ENCODE measurements at regions not wholly inside any gene's neighbourhood (a gene's known extent, or its start where the extent isn't known, plus 50 kb on each side); places are given as distances from the start of the nearest gene placed in this dataset.

DNA sequence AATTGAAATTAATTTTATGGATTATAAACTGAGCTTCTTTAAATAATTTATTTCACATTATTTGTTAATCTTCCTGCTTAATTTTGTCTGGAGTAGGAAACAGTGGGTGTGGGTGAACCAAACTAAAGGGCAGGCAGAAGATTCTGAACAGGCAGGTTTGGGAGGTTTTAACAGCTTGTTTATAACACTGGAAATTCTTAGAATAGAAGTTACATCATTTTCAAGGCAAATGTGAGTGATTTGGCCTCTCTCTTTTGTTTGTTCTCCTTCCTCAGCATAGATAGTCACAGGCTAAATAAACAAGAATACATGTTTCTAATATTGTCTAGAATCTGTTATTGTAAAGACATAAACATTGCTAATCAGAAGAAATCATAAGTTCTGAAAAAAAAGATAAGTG, 970.9 kb upstream of the NUDT12 start:
- BruUV-seq (replicated peaks), result no TSS peak
- Histone ChIP-seq H2AFZ (ENCODE audit: low read depth, low read length) (no peak overlapping the region), H3K27me3 (ENCODE audit: control insufficient read depth in 2 of 2, insufficient read depth in 2 of 2, low read length in 2 of 2) (no peaks in the 10 kb centered on the region), H3K79me2 (ENCODE audit: control insufficient read depth, insufficient read depth, low read length) (no peaks in the 10 kb centered on the region), H3K36me3 (ENCODE audit: control insufficient read depth in 2 of 2, extremely low read depth in 1 of 2, insufficient read depth in 2 of 2, low read length in 2 of 2) (no peaks in the 10 kb centered on the region), H3K4me1 (ENCODE audit: control insufficient read depth, extremely low read depth, insufficient read depth, low read length) (no peaks in the 10 kb centered on the region), H3K9me1 (replicated peaks; ENCODE audit: control insufficient read depth, extremely low read depth, insufficient read depth, low read length) (no peaks in the 10 kb centered on the region), H3K9ac (replicated peaks; ENCODE audit: extremely low read depth, insufficient read depth, low read length) (no peak overlapping the region), H3K4me3 (replicated peaks in 1 of 3; ENCODE audit: insufficient read depth in 1 of 3, low read depth in 1 of 3, low read length in 3 of 3) (no peak overlapping the region), H3K9me3 (replicated peaks; ENCODE audit: control insufficient read depth, insufficient read depth, low read length) (no peaks in the 10 kb centered on the region), H3K4me2 (ENCODE audit: insufficient read depth, low read length) (no peak overlapping the region), H3K27ac (ENCODE audit: insufficient read depth, low read depth, low read length) (no peak overlapping the region), H4K20me1 (replicated peaks; ENCODE audit: control insufficient read depth, extremely low read depth, insufficient read depth, low read length) (no peaks in the 10 kb centered on the region)
- intact Hi-C loops (cut with micrococcal nuclease) (no loop called here), dilution Hi-C loops (cut with MboI; ENCODE audit: extremely low pct_ligation_motif_present, low sequenced_read_pairs) (no loop called here)
- ChIA-PET POLR2A (no interaction called here), CTCF (no interaction called here)
- no peak for DNase-seq (ENCODE audit: low read depth, low spot score)
- no peak for FAIRE-seq
- TF ChIP-seq FOS (IDR thresholded peaks at IDR 0.05; ENCODE audit: borderline replicate concordance, insufficient read depth, low read length), result no peak
- no peak for TF ChIP-seq EZH2 (IDR thresholded peaks at IDR 0.05; ENCODE audit: borderline replicate concordance, low read depth, low read length, severe bottlenecking)
- no peak for TF ChIP-seq JUN (IDR thresholded peaks at IDR 0.05; ENCODE audit: borderline replicate concordance, insufficient read depth, insufficient read length, low read depth)
- TF ChIP-seq GATA2 (IDR thresholded peaks at IDR 0.05; ENCODE audit: insufficient read depth, insufficient read length, low read depth, low read length), result no peak
- TF ChIP-seq, protein P1, sequence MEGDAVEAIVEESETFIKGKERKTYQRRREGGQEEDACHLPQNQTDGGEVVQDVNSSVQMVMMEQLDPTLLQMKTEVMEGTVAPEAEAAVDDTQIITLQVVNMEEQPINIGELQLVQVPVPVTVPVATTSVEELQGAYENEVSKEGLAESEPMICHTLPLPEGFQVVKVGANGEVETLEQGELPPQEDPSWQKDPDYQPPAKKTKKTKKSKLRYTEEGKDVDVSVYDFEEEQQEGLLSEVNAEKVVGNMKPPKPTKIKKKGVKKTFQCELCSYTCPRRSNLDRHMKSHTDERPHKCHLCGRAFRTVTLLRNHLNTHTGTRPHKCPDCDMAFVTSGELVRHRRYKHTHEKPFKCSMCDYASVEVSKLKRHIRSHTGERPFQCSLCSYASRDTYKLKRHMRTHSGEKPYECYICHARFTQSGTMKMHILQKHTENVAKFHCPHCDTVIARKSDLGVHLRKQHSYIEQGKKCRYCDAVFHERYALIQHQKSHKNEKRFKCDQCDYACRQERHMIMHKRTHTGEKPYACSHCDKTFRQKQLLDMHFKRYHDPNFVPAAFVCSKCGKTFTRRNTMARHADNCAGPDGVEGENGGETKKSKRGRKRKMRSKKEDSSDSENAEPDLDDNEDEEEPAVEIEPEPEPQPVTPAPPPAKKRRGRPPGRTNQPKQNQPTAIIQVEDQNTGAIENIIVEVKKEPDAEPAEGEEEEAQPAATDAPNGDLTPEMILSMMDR (IDR thresholded peaks at IDR 0.05; ENCODE audit: extremely low read depth in 1 of 2, insufficient read depth in 1 of 2, low read depth in 1 of 2, low read length in 2 of 2), result no peak
- no peak for TF ChIP-seq POLR2A (IDR thresholded peaks at IDR 0.05; ENCODE audit: low read depth, low read length)
- TF ChIP-seq, protein P2, sequence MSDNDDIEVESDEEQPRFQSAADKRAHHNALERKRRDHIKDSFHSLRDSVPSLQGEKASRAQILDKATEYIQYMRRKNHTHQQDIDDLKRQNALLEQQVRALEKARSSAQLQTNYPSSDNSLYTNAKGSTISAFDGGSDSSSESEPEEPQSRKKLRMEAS (IDR thresholded peaks at IDR 0.05; ENCODE audit: insufficient read depth, insufficient read length), result no peak
- no peak for TF ChIP-seq MYC (IDR thresholded peaks at IDR 0.05; ENCODE audit: low read depth, low read length)
- TF ChIP-seq POLR2AphosphoS5 (IDR thresholded peaks at IDR 0.05; ENCODE audit: insufficient read depth, low read depth, low read length), result no peak

Measured in endothelial cell of umbilical vein (primary cell).